ENCODE measurements at regions not wholly inside any gene's neighbourhood (a gene's known extent, or its start where the extent isn't known, plus 50 kb on each side); places are given as distances from the start of the nearest gene placed in this dataset.

DNA sequence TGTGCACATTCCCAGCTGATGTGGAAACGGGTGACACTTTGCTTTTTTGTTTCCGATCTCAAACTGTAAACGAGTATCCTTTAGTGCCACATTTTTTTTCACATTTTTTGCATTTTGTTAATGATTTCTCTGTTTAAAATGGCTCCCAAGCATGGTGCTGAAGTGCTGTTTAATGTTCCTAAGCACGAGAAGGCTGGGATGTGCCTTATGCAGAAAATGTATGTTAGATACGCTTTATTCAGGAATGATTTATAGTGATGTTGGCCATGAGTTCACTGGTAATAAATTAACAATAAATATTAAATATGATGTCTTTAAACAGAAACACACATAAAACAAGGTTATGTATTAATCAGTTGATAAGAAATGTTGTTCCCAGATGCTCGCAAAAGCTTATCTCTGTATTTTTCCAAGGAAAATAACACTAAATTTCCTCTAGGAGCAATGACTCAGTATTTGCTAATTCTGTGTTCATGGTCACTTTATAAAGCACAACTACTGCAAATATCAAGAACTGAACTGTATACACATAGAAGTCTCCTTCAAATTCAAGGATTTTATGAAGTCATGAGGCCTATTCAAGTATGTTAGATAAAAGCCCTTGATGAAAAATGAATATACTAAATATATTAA, 305.9 kb upstream of the SMIM30 start:
- TF ChIP-seq, protein P1, sequence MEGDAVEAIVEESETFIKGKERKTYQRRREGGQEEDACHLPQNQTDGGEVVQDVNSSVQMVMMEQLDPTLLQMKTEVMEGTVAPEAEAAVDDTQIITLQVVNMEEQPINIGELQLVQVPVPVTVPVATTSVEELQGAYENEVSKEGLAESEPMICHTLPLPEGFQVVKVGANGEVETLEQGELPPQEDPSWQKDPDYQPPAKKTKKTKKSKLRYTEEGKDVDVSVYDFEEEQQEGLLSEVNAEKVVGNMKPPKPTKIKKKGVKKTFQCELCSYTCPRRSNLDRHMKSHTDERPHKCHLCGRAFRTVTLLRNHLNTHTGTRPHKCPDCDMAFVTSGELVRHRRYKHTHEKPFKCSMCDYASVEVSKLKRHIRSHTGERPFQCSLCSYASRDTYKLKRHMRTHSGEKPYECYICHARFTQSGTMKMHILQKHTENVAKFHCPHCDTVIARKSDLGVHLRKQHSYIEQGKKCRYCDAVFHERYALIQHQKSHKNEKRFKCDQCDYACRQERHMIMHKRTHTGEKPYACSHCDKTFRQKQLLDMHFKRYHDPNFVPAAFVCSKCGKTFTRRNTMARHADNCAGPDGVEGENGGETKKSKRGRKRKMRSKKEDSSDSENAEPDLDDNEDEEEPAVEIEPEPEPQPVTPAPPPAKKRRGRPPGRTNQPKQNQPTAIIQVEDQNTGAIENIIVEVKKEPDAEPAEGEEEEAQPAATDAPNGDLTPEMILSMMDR (conservative IDR thresholded peaks at IDR 0.05), result no peak
- TF ChIP-seq ZFX (IDR thresholded peaks at IDR 0.05), result no peak

Measured in C4-2B (cell line).